ENCODE measurements at regions not wholly inside any gene's neighbourhood (a gene's known extent, or its start where the extent isn't known, plus 50 kb on each side); places are given as distances from the start of the nearest gene placed in this dataset.
"Not testable (repeated sequence)": the region's sequence is repeated elsewhere in the genome, so short reads cannot be mapped to it uniquely, and the experiment has no call there.

- no peak for DNase-seq (ENCODE audit: low spot score)
Measured at GRCh38 chr7:45407730-45408408, 166.3 kb upstream of the ADCY1 start.

- DNase-seq (ENCODE audit: low spot score): no peak
Measured at GRCh38 chr7:45408409-45408737, 165.8 kb upstream of the ADCY1 start.

- no peak for DNase-seq (ENCODE audit: low spot score)
Measured at GRCh38 chr7:45410893-45411292, 163.3 kb upstream of the ADCY1 start.

GRCh38 chr7:45413419-45413818 is 160.7 kb upstream of the ADCY1 start:
- DNase-seq (ENCODE audit: low spot score): no peak

DNA sequence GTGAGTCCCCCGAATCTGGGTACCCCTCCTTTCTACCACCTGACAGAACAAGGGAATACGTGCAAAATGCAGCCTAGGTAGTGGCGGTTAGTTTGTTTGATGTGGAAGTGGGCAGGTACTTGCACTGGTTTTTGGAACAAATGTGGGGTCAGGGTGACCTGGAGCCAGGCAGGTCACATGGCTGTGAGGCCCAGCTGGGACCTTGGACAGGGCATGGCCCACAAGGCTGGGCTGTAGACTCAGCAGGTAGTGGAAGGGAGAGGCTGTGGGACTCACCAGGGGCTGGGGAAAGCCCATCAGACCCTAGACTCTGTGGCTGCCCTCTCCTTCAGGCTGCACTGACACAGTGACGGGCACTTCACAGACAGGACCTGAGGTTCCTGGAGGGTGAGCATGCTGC is 159.9 kb upstream of the ADCY1 start:
- no peak for DNase-seq (ENCODE audit: low spot score)

GRCh38 chr7:45415265-45415664 is 158.9 kb upstream of the ADCY1 start:
- no peak for DNase-seq (ENCODE audit: low spot score)

DNA sequence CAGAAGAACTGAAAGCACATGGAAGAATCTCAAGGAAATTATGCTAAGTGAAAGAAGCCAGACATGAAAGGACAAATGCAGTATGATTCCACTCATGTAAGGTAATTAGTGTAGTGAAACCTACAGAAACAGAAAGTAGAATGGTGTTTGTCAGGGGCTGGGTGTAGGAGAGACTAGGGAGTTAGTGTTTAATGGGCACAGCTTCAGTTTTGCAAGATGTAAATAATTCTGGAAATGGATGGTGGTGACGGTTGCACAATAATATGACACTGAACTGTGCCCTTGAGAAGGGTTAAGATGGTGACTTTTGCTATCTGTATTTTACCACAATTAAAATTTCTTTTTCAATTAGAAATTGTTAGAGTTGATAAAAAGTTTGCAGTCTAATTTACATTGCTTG is 157.3 kb upstream of the ADCY1 start:
- DNase-seq (ENCODE audit: low spot score): no peak

- no peak for DNase-seq (ENCODE audit: low spot score)
Measured at GRCh38 chr7:45417268-45417667, 156.9 kb upstream of the ADCY1 start.

- no peak for DNase-seq (ENCODE audit: low spot score)
Measured at GRCh38 chr7:45417735-45418134, 156.4 kb upstream of the ADCY1 start.

DNA sequence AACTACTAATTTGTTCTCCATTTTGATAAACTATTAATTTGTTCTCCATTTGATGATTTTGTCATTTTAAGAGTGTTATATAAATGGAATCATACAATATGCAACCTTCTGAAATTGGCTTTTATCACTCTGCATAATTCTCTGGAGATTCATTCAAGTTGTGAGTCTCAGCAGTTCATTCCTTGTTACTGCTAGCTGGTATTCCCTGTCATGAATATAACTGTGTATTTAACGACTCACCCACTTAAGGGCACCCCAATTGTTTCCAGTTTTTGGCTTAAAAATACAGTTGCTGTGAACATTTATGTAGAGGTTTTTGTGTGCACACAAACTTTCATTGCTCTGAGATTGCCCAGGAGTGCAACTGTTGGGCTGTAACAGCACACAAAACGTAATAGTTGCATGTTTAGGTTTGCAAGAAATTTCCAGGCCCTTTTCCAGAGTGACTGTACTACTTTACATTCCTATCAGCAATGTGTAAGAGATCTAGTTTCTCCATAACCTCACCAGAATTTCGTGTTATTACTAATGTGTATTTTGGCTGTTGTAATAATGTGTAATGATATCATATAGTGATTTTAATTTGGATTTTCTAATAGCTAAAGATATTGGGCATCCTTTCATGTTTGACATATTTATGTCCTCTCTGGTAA is 153.2 kb upstream of the ADCY1 start:
- DNase-seq (ENCODE audit: low spot score): no peak

- DNase-seq (ENCODE audit: low spot score): no peak
Measured at GRCh38 chr7:45421806-45422205, 152.4 kb upstream of the ADCY1 start.

GRCh38 chr7:45430397-45430796 is 143.8 kb upstream of the ADCY1 start:
- DNase-seq (ENCODE audit: low spot score): no peak

DNA sequence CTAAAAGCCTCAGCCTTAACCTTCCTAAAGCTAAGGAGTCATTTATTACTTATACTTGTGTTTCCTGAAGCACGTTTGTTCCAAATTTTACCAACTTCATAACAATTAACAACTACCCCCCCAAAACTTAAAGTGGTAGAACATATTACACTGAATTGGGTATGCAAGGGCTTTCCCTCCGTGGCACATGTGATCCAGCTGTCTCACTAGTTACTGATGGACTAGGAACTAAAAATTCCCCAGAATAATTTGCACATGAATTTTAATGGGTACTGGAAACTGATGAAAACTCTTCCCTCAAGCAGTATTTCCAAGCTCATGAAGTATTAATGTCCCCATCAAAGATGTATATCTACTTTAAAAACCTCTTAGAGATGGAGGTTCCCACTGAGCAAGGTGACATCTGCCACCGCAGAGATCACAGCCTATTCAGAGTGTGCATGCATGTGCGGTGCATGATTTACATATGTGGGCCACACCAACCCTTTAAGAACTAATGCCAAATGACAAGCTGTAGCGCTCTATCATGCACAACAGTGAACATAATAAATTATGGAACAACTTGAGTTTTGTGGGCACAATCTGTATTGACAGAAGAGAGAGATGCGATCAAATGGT is 139.9 kb upstream of the ADCY1 start:
- DNase-seq (ENCODE audit: low spot score): no peak

DNA sequence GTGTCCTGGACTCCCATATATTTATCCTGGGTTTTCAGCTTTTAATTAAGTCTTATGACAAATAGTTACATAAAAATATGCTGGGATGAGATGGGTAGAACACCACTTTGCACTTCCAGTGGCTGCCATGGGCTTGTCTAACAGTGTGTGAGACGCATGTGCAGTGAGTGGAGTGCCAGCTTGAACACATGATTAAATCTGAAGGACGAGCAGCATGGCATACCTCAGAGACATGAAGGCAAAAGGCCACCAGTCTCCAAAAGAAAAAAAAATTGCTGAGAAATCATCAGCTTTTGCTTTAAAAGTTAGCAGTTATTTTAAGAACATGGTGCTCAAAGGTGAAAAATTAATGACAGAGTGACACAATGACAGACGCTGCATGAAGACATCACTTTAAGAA is 139.0 kb upstream of the ADCY1 start:
- DNase-seq (ENCODE audit: low spot score): no peak

DNA sequence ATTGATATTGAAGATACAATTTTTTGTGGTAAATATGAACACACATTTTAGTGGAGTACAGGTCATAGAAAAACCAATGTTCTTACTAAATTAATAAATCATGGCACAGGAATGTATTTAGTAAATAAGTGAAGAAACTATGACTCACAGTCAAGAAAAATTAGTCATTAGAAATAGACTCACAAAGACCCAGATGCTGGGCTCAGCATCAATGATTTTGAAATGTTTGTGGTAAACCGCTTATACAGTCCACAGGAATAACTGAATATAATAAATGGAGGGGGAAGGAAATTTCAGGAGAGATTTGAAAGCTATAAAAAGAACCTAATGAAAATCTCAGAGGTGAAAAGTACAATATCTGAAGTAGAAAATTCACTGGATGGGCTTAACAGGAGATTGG is 138.3 kb upstream of the ADCY1 start:
- DNase-seq (ENCODE audit: low spot score): no peak

- DNase-seq (ENCODE audit: low spot score): not testable (repeated sequence)
Measured at GRCh38 chr7:45440776-45441175, 133.4 kb upstream of the ADCY1 start.

GRCh38 chr7:45443263-45443662 is 130.9 kb upstream of the ADCY1 start:
- DNase-seq (ENCODE audit: low spot score): no peak

- no peak for DNase-seq (ENCODE audit: low spot score)
Measured at GRCh38 chr7:45446195-45446944, 127.8 kb upstream of the ADCY1 start.

DNA sequence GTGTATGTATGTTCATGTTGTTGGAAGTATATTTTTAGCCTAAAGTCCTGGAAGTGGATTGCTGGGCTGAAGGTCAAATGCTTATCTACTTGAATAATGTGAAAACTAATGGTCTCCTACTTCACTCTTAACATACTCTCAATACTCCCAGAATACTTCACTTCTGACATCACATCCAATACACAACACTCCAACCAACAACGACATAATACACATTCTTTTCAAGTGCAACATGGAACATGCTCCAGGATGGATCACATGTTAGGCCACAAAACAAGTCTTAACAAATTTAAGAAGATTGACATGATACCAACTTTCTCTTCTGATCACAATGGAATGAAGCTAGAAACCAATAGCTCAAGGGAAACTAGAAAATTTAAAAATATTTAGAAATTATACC is 126.9 kb upstream of the ADCY1 start:
- DNase-seq (ENCODE audit: low spot score): no peak

GRCh38 chr7:45450571-45451204 is 123.5 kb upstream of the ADCY1 start:
- no peak for DNase-seq (ENCODE audit: low spot score)

- no peak for DNase-seq (ENCODE audit: low spot score)
Measured at GRCh38 chr7:45451342-45452035, 122.7 kb upstream of the ADCY1 start.

GRCh38 chr7:45454771-45455170 is 119.4 kb upstream of the ADCY1 start:
- no peak for DNase-seq (ENCODE audit: low spot score)

Measured in HuH-7.5 (cell line).